Epithelial cell of prostate (primary cell): ENCODE measurements at regions not wholly inside any gene's neighbourhood (a gene's known extent, or its start where the extent isn't known, plus 50 kb on each side); places are given as distances from the start of the nearest gene placed in this dataset.

Source experiments
- DNase-seq: peaks from one replicate; pipeline ENCODE4 v3.0.0-alpha.2; 2011; ENCODE audit warnings: low read depth, low spot score
- H3K27ac ChIP-seq: fragments of 450-650 bp; 2 replicates; pipeline ENCODE4 v1.5.1; 2017; ENCODE audit warnings: mild to moderate bottlenecking

DNA sequence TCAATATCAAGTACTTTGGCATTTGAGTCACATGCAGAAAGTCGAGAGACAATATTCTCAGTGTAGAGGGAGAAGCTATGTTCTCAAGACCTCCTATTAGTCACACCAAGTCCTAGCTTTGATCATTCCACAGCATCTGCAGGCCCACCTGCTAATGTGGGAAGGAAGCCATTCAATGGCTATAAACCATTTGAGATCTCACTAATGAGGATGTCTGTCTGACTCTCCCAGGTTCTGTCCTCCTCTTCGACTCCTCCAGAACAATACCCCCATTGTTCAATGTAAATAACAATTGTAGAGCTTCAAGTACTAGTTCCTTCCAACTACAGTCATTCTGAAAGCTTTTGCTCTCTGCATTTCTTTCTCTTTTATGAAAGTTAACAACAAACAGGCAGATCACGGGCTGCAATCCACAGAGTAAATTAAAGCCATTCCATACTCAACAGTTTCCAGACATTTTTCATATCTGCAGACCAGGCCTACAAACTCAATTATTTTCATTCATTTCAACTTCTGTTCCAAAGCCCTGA is 140.2 kb upstream of the EDNRA start:
- DNase-seq = no peak
- no peak overlapping the region for H3K27ac ChIP-seq

DNA sequence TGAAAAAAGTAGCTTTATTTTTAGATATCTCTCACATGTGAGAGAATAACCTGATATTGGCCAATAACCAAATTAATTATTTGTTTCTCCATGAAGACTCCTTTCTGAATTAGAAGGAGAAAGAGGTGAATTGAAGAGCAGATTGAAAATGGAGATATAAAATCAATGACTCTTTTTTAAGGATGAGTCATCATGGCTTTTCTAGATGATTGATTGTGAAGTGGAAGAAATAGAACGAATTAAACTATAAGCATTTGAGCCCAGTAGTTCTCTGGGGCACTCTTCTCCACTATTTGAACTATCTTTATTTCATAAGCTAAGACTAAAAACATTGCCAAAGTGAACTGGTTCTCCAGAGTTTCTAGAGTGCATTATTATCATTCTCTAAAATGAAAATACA is 137.2 kb upstream of the EDNRA start:
- no peak for DNase-seq
- no peak overlapping the region for H3K27ac ChIP-seq

GRCh38 chr4:147345662-147346061 is 135.2 kb upstream of the EDNRA start:
- no peak overlapping the region for H3K27ac ChIP-seq
- DNase-seq = no peak

GRCh38 chr4:147347217-147347616 is 133.7 kb upstream of the EDNRA start:
- H3K27ac ChIP-seq = no peak overlapping the region
- DNase-seq = no peak

DNA sequence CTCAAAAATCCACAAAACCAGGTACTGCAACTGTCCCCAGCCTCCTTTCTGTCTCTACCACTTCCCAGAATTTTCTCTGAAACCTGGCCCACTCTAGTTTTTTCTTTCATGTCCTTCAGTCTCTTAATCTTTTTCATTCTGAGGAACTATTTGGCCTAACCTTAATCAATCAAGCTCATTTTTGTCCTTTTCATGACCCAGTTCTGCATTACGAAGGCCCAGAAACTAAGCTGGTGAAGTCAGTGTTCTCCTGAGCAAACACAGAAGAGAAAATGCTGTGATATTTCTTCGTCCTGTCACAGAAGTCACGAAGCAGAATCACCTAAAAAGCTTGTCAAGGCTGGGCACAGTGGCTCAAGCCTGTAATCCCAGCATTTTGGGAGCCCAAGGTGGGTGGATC is 131.7 kb upstream of the EDNRA start:
- no peak for DNase-seq
- no peak overlapping the region for H3K27ac ChIP-seq

GRCh38 chr4:147351083-147351787 is 129.7 kb upstream of the EDNRA start:
- DNase-seq = no peak
- H3K27ac ChIP-seq = peak overlapping the region; percentile 68

GRCh38 chr4:147354237-147354636 is 126.7 kb upstream of the EDNRA start:
- H3K27ac ChIP-seq = no peak overlapping the region
- no peak for DNase-seq

GRCh38 chr4:147355032-147355656 is 125.8 kb upstream of the EDNRA start:
- no peak overlapping the region for H3K27ac ChIP-seq
- DNase-seq = no peak

- peak overlapping the region; percentile 16 for H3K27ac ChIP-seq
- peak; percentile 27 for DNase-seq
These were observed 125.0 kb upstream of the EDNRA start for GRCh38 chr4:147355847-147356246.

DNA sequence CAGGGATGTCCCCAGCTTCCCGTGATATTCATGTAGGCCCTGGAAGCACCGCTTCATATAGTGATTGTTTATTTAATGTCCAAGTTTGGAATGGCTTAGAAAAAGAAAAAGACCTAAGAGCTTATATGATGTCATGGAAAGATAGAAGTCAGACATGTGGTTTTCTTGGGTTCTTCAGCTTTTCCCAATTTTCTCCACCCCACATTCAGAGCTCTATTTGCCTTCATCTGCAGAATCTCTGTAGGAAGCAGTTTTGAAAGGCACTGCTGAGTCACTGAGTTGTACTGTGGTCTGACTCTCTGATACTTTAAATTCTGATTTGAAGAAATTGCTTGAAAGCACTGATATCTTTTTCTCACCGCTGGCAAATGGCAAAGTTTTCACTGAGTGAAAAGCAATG is 120.6 kb upstream of the EDNRA start:
- peak overlapping the region; percentile 89 for H3K27ac ChIP-seq
- no peak for DNase-seq

DNA sequence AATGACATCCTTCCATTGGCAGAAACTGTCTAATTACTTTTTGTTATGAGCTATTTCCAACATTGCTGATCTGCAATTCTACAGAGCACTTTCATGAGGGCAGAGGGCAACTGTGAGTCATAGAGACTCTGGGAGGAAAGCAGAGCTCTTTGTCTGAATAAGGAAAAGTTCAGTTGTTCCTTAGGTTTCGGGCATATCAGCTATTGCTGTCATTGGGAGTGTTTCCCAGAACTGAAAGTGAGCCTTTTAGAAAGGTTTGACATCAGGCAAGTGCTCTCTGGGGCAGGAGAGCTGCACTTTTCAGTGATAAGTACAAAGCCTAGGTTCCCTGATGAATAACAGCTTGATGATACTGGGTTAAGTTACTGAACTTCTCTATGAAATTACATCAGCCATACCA is 119.2 kb upstream of the EDNRA start:
- peak overlapping the region; percentile 89 for H3K27ac ChIP-seq
- DNase-seq = peak; percentile 43

- DNase-seq = no peak
- peak overlapping the region; percentile 89 for H3K27ac ChIP-seq
These were observed 118.0 kb upstream of the EDNRA start for GRCh38 chr4:147362938-147363337.

GRCh38 chr4:147363514-147363913 is 117.4 kb upstream of the EDNRA start:
- peak overlapping the region; percentile 89 for H3K27ac ChIP-seq
- no peak for DNase-seq

DNA sequence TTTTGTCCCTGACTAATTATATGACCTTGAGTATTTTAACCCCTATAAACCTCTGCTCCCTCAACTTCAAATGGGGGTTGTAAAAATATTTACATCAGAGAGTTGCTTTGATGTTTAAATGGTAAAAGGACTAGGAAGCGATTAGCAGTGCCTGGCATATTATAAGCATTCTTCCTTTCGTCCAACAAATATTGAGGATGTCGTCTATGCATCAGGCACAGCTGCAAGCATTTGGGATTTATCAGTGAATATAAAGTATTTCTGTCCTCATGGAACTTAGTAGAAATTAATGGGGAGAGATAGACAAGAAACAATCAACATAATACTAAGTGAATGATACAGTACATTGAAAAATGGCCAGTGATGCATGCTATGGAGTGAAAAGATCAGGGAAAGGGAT is 115.5 kb upstream of the EDNRA start:
- no peak for DNase-seq

GRCh38 chr4:147366164-147366563 is 114.7 kb upstream of the EDNRA start:
- DNase-seq = no peak
- H3K27ac ChIP-seq = no peak overlapping the region

More for the DNA sequence above, 115.5 kb upstream of the EDNRA start:
- no peak overlapping the region for H3K27ac ChIP-seq

- H3K27ac ChIP-seq = no peak overlapping the region
- DNase-seq = no peak
These were observed 113.0 kb upstream of the EDNRA start for GRCh38 chr4:147367891-147368290.

- H3K27ac ChIP-seq = peak overlapping the region; percentile 94
- DNase-seq = no peak
These were observed 111.9 kb upstream of the EDNRA start for GRCh38 chr4:147368948-147369347.

DNA sequence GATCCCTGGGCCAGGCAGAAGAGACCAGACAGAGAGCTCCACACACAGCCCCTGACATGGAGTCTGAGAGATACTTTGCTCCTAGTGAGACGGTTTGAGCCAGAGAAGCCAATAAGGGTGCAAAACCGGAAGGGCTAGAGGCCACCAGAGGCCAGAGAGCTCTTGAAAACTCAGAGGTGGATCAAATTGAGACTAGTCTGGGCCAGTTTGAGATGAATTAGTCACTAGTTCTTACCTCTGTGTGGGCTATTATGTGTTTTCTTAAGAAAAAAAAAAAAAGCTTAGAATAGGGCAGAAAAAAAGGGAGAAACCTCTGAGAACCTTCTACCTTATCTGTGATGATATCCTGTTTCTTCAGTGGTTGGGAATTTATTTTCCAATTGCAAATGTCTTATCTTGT is 110.4 kb upstream of the EDNRA start:
- peak overlapping the region; percentile 94 for H3K27ac ChIP-seq
- DNase-seq = no peak

- H3K27ac ChIP-seq = peak overlapping the region; percentile 94
- no peak for DNase-seq
These were observed 110.0 kb upstream of the EDNRA start for GRCh38 chr4:147370881-147371280.

- DNase-seq = peak; percentile 79
- H3K27ac ChIP-seq = peak overlapping the region; percentile 94
These were observed 109.2 kb upstream of the EDNRA start for GRCh38 chr4:147371661-147372060.

GRCh38 chr4:147378780-147379179 is 102.1 kb upstream of the EDNRA start:
- H3K27ac ChIP-seq = no peak overlapping the region
- no peak for DNase-seq

GRCh38 chr4:147381749-147382148 is 99.1 kb upstream of the EDNRA start:
- DNase-seq = no peak
- no peak overlapping the region for H3K27ac ChIP-seq
